Neural cell (in vitro differentiated cells): ENCODE measurements at regions not wholly inside any gene's neighbourhood (a gene's known extent, or its start where the extent isn't known, plus 50 kb on each side); places are given as distances from the start of the nearest gene placed in this dataset.

Source experiments
- CTCF ChIP-seq: fragments of 450-650 bp; IDR thresholded peaks from 2 replicates; pipeline ENCODE4 v1.5.1; 2014; ENCODE audit warnings: antibody characterized with exemption, mild to moderate bottlenecking, moderate library complexity; ENCODE audit not compliant: poor library complexity, severe bottlenecking
- EP300 ChIP-seq: fragments of 450-650 bp; conservative IDR thresholded peaks from 2 replicates; pipeline ENCODE4 v1.6.1; 2014; ENCODE audit warnings: antibody characterized with exemption, mild to moderate bottlenecking, moderate library complexity; ENCODE audit not compliant: poor library complexity, severe bottlenecking
- EZH2 ChIP-seq: fragments of 200-600, 300-800 bp; shearing (Covaris generic), sonication (generic); IDR thresholded peaks from 2 replicates; pipeline ENCODE4 v1.6.1; 2014; ENCODE audit warnings: antibody characterized with exemption, low read length, borderline replicate concordance, mild to moderate bottlenecking; ENCODE audit not compliant: insufficient read depth, poor library complexity, severe bottlenecking
- MXI1 ChIP-seq: fragments of 450-650 bp; conservative IDR thresholded peaks from 2 replicates; pipeline ENCODE4 v1.6.1; 2014; ENCODE audit warnings: antibody characterized with exemption, mild to moderate bottlenecking; ENCODE audit not compliant: poor library complexity, severe bottlenecking
- POLR2AphosphoS5 ChIP-seq: IDR thresholded peaks from 2 replicates; pipeline ENCODE4 v1.6.1; 2012
- RAD21 ChIP-seq: fragments of 450-650 bp; conservative IDR thresholded peaks from 2 replicates; pipeline ENCODE4 v1.6.1; 2014; ENCODE audit warnings: antibody characterized with exemption, mild to moderate bottlenecking, moderate library complexity
- TAF1 ChIP-seq: IDR thresholded peaks from 2 replicates; pipeline ENCODE4 v1.6.1; 2012; ENCODE audit warnings: low read depth
- TF ChIP-seq, protein P1 (sequence below): IDR thresholded peaks from 2 replicates; pipeline ENCODE4 v1.6.1; 2012; ENCODE audit warnings: borderline replicate concordance

DNA sequence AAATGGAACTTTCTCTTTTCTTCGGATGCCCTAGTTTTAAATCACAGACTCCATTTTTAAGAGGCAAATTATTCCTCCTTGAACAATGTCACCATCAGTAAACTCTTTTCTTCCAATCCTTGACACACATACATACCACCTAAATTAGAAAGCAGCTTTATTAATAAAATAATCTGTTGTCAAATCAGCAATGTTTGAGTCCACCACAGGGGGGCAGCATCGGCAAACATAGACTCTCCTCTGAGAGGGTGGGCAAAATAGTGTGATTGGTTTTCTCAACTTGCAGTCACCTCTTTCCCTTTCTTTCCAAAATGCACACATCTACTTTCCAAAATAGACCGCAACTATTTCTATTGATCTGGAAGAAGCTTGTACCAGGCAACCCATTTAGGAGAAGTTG, 438.4 kb upstream of the OR4E1 start:
- no peak for TF ChIP-seq POLR2AphosphoS5
- no peak for TF ChIP-seq CTCF
- TF ChIP-seq RAD21: no peak
- no peak for TF ChIP-seq EP300
- TF ChIP-seq MXI1: no peak
- TF ChIP-seq EZH2: no peak
- TF ChIP-seq TAF1: no peak
- TF ChIP-seq, protein P1, sequence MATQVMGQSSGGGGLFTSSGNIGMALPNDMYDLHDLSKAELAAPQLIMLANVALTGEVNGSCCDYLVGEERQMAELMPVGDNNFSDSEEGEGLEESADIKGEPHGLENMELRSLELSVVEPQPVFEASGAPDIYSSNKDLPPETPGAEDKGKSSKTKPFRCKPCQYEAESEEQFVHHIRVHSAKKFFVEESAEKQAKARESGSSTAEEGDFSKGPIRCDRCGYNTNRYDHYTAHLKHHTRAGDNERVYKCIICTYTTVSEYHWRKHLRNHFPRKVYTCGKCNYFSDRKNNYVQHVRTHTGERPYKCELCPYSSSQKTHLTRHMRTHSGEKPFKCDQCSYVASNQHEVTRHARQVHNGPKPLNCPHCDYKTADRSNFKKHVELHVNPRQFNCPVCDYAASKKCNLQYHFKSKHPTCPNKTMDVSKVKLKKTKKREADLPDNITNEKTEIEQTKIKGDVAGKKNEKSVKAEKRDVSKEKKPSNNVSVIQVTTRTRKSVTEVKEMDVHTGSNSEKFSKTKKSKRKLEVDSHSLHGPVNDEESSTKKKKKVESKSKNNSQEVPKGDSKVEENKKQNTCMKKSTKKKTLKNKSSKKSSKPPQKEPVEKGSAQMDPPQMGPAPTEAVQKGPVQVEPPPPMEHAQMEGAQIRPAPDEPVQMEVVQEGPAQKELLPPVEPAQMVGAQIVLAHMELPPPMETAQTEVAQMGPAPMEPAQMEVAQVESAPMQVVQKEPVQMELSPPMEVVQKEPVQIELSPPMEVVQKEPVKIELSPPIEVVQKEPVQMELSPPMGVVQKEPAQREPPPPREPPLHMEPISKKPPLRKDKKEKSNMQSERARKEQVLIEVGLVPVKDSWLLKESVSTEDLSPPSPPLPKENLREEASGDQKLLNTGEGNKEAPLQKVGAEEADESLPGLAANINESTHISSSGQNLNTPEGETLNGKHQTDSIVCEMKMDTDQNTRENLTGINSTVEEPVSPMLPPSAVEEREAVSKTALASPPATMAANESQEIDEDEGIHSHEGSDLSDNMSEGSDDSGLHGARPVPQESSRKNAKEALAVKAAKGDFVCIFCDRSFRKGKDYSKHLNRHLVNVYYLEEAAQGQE: no peak
